HL-60 (cell line): ENCODE measurements at regions not wholly inside any gene's neighbourhood (a gene's known extent, or its start where the extent isn't known, plus 50 kb on each side); places are given as distances from the start of the nearest gene placed in this dataset.

Experiments used
- GABPA ChIP-seq: IDR thresholded peaks from 2 replicates; pipeline ENCODE4 v1.6.1; 2012; ENCODE audit warnings: low read depth
- POLR2AphosphoS5 ChIP-seq: IDR thresholded peaks from 2 replicates; pipeline ENCODE4 v1.6.1; 2012; ENCODE audit warnings: low read depth
- SPI1 ChIP-seq: IDR thresholded peaks from 2 replicates; pipeline ENCODE4 v1.6.1; 2012; ENCODE audit warnings: low read depth, mild to moderate bottlenecking, borderline replicate concordance
- TF ChIP-seq, protein P1 (sequence below): IDR thresholded peaks from one replicate; pipeline ENCODE4 v1.5.1; 2011; ENCODE audit warnings: low read length, control low read depth, inconsistent platforms; ENCODE audit not compliant: insufficient read depth
- TF ChIP-seq, protein P2 (sequence below): IDR thresholded peaks from 2 replicates; pipeline ENCODE4 v1.6.1; 2012; ENCODE audit warnings: low read depth; ENCODE audit not compliant: insufficient replicate concordance

- TF ChIP-seq, protein P1, sequence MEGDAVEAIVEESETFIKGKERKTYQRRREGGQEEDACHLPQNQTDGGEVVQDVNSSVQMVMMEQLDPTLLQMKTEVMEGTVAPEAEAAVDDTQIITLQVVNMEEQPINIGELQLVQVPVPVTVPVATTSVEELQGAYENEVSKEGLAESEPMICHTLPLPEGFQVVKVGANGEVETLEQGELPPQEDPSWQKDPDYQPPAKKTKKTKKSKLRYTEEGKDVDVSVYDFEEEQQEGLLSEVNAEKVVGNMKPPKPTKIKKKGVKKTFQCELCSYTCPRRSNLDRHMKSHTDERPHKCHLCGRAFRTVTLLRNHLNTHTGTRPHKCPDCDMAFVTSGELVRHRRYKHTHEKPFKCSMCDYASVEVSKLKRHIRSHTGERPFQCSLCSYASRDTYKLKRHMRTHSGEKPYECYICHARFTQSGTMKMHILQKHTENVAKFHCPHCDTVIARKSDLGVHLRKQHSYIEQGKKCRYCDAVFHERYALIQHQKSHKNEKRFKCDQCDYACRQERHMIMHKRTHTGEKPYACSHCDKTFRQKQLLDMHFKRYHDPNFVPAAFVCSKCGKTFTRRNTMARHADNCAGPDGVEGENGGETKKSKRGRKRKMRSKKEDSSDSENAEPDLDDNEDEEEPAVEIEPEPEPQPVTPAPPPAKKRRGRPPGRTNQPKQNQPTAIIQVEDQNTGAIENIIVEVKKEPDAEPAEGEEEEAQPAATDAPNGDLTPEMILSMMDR = no peak
- no peak for TF ChIP-seq POLR2AphosphoS5
- TF ChIP-seq, protein P2, sequence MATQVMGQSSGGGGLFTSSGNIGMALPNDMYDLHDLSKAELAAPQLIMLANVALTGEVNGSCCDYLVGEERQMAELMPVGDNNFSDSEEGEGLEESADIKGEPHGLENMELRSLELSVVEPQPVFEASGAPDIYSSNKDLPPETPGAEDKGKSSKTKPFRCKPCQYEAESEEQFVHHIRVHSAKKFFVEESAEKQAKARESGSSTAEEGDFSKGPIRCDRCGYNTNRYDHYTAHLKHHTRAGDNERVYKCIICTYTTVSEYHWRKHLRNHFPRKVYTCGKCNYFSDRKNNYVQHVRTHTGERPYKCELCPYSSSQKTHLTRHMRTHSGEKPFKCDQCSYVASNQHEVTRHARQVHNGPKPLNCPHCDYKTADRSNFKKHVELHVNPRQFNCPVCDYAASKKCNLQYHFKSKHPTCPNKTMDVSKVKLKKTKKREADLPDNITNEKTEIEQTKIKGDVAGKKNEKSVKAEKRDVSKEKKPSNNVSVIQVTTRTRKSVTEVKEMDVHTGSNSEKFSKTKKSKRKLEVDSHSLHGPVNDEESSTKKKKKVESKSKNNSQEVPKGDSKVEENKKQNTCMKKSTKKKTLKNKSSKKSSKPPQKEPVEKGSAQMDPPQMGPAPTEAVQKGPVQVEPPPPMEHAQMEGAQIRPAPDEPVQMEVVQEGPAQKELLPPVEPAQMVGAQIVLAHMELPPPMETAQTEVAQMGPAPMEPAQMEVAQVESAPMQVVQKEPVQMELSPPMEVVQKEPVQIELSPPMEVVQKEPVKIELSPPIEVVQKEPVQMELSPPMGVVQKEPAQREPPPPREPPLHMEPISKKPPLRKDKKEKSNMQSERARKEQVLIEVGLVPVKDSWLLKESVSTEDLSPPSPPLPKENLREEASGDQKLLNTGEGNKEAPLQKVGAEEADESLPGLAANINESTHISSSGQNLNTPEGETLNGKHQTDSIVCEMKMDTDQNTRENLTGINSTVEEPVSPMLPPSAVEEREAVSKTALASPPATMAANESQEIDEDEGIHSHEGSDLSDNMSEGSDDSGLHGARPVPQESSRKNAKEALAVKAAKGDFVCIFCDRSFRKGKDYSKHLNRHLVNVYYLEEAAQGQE = no peak
- TF ChIP-seq GABPA = no peak
- no peak for TF ChIP-seq SPI1
Measured at GRCh38 chr1:244915736-244916135, 51.4 kb upstream of the HNRNPU start.
